ENCODE measurements at regions not wholly inside any gene's neighbourhood (a gene's known extent, or its start where the extent isn't known, plus 50 kb on each side); places are given as distances from the start of the nearest gene placed in this dataset.

- H3K4me3 ChIP-seq (ENCODE audit: low read length), result no peak overlapping the region
- TF ChIP-seq, protein P1, sequence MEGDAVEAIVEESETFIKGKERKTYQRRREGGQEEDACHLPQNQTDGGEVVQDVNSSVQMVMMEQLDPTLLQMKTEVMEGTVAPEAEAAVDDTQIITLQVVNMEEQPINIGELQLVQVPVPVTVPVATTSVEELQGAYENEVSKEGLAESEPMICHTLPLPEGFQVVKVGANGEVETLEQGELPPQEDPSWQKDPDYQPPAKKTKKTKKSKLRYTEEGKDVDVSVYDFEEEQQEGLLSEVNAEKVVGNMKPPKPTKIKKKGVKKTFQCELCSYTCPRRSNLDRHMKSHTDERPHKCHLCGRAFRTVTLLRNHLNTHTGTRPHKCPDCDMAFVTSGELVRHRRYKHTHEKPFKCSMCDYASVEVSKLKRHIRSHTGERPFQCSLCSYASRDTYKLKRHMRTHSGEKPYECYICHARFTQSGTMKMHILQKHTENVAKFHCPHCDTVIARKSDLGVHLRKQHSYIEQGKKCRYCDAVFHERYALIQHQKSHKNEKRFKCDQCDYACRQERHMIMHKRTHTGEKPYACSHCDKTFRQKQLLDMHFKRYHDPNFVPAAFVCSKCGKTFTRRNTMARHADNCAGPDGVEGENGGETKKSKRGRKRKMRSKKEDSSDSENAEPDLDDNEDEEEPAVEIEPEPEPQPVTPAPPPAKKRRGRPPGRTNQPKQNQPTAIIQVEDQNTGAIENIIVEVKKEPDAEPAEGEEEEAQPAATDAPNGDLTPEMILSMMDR (conservative IDR thresholded peaks at IDR 0.05; ENCODE audit: low read length), result no peak
- DNase-seq (ENCODE audit: low read depth), result no peak
Measured at GRCh38 chr9:95769909-95770433, 105.5 kb upstream of the ERCC6L2 start.

- TF ChIP-seq, protein P1 (conservative IDR thresholded peaks at IDR 0.05; ENCODE audit: low read length), result no peak
- no peak for DNase-seq (ENCODE audit: low read depth)
- H3K4me3 ChIP-seq (ENCODE audit: low read length), result no peak overlapping the region
Measured at GRCh38 chr9:95769473-95769872, 106.0 kb upstream of the ERCC6L2 start.

DNA sequence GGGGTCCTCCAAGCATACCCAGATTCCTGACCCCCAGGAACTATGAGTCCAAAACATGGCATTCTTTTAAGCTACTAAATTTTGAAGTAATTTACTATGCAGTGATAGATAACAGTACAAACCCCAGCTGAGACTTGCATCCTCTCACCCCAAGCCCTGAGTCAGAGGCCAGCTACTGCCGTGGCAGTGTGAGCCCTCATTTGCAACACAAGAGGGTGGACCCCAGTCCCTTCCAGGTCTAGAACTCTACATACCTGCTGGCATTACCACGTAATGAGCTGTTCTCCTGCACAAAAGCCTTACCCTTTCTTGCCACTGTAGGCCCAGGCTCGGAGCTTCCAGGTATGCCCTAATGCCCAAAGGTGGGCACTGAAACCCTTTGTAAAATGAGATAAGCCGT, 108.6 kb upstream of the ERCC6L2 start:
- H3K4me3 ChIP-seq (ENCODE audit: low read length), result no peak overlapping the region
- TF ChIP-seq, protein P1 (conservative IDR thresholded peaks at IDR 0.05; ENCODE audit: low read length), result no peak
- DNase-seq (ENCODE audit: low read depth), result no peak

DNA sequence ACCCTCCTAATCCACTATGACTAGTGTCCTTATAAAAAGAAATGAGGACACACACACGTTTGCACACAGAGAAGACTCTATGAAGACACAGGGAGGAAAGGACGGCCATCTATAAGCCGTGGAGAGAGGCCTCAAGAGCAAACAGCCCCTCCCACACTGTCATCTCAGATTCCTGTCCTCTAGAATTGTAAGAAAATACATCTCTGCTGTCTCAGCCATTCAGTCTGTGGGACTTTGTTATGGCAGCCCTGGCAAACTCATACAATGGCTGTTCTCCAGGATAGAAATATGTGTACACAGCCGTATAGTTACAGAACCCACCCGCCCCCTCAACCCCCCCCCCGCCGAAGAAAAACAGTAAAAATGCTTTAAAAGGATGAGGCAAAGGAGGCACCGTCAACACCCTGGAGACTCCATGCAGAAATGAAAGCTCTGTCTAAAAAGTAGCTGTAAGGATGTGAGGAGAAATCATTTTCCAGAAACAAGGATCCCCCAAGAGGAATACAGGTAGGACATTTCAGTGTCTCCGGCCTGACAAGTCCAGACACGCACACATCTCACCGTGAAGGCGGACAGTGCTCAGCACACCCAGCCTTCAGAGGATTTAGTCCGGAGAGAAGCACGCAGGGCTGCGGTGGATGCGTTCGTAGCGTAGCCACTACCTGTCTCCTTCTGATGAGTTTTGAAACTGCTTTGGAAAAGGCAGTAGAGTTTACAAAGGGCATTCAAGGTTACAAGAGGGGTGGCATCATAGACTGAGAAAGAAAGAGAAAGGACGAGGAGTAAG, 110.8 kb upstream of the ERCC6L2 start:
- H3K4me3 ChIP-seq (ENCODE audit: low read length), result no peak overlapping the region
- DNase-seq (ENCODE audit: low read depth), result no peak
- TF ChIP-seq, protein P1 (conservative IDR thresholded peaks at IDR 0.05; ENCODE audit: low read length), result no peak

GRCh38 chr9:95763983-95764382, 111.5 kb upstream of the ERCC6L2 start:
- no peak overlapping the region for H3K4me3 ChIP-seq (ENCODE audit: low read length)
- TF ChIP-seq, protein P1 (conservative IDR thresholded peaks at IDR 0.05; ENCODE audit: low read length), result no peak
- no peak for DNase-seq (ENCODE audit: low read depth)

DNA sequence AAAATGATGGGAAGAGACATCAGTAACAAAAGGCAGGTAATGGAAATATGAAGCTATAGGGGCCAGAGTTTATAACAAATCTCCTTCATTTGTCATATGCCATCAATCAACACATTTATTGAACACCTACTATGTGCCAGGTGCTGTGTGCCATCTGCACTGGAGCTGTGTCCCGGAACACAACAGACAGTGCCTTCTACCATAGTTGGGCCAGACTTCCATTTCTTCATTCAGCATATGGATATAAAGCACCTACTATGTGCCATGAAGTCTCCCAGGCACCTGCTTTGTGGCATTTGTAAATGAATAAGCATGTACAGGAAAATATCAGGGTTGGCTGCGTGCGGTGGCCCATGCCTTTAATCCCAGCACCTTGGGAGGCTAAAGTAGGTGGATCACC, 112.5 kb upstream of the ERCC6L2 start:
- TF ChIP-seq, protein P1 (conservative IDR thresholded peaks at IDR 0.05; ENCODE audit: low read length), result no peak
- DNase-seq (ENCODE audit: low read depth), result no peak
- no peak overlapping the region for H3K4me3 ChIP-seq (ENCODE audit: low read length)

GRCh38 chr9:95762322-95762721, 113.2 kb upstream of the ERCC6L2 start:
- H3K4me3 ChIP-seq (ENCODE audit: low read length), result no peak overlapping the region
- TF ChIP-seq, protein P1 (conservative IDR thresholded peaks at IDR 0.05; ENCODE audit: low read length), result no peak
- DNase-seq (ENCODE audit: low read depth), result no peak

Data from AG10803 (cell line).